Body of pancreas (tissue), 4 donors: ENCODE measurements at regions not wholly inside any gene's neighbourhood (a gene's known extent, or its start where the extent isn't known, plus 50 kb on each side); places are given as distances from the start of the nearest gene placed in this dataset.

Source experiments
- CTCF ChIP-seq, 7 experiments: fragments of 450-650 bp in 4 of 7; fragments of 200-600 bp in 3 of 7; sonication (generic) in 3 of 7; IDR thresholded peaks; one replicate each; pipeline ENCODE4 v1.5.1; 2016 to 2019; ENCODE audit warnings: antibody characterized with exemption in 7 of 7
- POLR2A ChIP-seq, 3 donors: fragments of 450-650 bp; IDR thresholded peaks; one replicate each; pipeline ENCODE4 v1.6.1; 2016; ENCODE audit warnings: antibody characterized with exemption in 3 of 3, mild to moderate bottlenecking in 2 of 3

GRCh38 chr2:19225931-19226330 is 132.5 kb downstream of the OSR1 start:
- no peak for TF ChIP-seq CTCF (IDR thresholded peaks at IDR 0.05)
- TF ChIP-seq POLR2A (IDR thresholded peaks at IDR 0.05) = no peak
